Hematopoietic multipotent progenitor cell treated with erythropoietin and hydrocortisone succinate and interleukin-3 and kit ligand, for 17 days (in vitro differentiated cells): ENCODE measurements at regions not wholly inside any gene's neighbourhood (a gene's known extent, or its start where the extent isn't known, plus 50 kb on each side); places are given as distances from the start of the nearest gene placed in this dataset.

Experiments
- DNase-seq: peaks from one replicate; pipeline ENCODE4 v3.0.0-alpha.2; 2015; ENCODE audit warnings: low spot score

DNA sequence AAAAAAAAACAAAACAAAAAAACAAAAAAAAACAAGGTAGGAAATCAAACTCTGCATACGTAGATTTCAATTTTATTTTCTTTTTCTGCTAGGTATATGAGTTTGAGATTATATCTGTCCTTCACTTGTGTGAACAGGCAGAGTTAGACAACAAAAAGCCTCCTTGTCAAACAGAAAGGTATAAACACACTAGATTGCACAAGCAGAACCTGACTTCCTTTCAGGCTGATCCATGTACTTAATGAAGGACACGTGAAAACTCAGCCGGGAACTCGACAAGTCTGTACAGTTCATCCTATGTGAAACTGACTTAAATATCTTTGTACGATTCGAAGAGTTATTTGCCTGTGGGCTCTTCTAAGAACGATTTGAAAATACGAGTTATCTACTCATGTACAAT lies 254.1 kb downstream of the ARL4A start:
- DNase-seq, result no peak

DNA sequence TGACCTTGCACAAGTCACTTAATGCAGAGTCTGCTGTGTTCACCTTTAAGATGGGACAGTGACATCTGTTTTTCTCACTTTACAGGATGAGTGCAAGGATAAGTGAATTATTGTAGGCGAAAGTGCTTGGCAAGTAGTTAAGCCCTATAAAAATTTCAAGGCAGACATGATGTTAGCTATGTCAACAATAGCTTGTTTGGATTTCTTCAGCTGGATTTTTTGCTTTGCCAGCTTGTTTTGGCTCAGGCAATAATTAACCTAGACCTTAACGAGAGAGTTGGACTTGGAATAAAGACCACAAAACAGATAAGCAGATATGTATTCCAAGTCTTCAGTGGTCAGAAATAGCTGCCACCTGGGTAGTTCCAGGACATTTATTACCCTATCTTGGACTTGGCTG lies 255.2 kb downstream of the ARL4A start:
- no peak for DNase-seq

DNA sequence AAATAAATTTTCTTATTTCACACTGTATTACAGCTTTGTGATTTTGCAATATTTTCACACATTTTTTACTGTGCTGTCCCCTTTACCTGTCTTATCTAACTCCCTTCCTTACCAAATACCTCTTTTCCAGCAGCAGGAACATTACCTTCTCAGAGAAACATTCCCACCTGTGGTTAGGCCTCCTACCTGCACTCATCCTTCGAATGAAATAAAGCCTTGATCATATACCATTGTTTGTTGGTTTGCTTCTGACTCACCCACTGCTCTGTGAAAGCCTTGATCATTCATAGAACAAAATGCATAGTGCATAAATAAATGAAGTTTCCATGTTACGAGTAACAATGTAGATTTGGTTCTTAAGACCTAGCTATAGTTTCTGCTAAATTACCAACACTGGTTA lies 256.3 kb downstream of the ARL4A start:
- DNase-seq, result no peak

DNA sequence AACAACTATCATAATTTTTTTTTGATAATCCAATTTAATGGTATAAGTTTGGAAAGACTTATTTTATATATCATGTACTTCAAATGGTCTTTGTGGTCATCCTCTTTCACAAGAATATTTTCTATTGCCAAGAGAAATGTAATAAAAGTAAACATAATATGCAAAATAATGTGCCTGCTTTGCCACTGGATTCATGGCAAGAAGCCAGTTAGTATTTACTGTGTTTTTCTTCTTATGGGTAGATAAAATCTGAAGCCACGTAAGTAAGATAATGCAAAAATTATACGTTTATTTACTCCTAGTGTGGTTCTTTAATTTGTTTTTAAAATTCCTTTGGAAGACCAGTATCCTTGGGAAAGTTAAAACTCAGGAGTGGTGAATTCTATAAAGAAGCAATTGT lies 258.5 kb downstream of the ARL4A start:
- DNase-seq, result no peak

GRCh38 chr7:12947465-12947864 lies 260.0 kb downstream of the ARL4A start:
- DNase-seq, result no peak

DNA sequence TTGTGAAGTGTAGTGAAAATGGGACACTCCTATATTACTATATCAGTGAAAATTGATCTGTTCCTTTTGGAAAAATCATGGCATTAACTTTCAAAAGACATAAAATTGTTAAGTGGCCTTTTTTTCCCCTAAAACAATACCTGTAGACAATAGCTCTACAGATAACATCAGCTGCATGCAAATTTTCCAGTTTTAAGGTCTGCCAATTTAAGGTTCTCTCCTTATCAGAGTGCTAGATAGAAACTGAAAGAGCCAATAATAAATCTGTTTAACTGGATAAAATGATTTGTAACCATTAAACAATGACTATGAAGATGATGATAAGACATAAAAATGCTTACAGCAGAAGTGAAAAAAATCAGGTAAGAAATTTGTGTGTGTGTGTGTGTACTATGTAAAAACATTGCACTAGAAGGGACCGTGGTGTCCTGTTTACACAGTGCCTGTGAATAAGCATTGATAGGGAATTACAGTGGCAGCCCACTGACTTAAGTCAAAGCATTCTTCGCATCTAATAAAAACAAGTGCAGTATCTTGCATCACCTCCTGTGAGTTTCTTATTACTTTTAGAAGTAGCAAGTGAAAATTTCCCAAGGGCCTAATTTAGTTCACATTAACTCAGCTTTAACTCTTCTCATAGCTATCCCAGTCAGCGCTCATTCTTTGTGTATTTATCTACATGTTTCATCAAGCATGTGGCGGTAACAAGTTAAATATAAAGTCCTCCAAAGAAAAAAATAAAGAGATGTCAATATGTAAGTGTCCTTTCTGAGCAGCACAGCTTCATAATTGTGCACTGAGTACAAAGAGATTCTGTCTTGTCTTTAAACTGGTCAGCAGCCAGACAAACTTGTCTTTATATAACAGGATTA lies 261.9 kb downstream of the ARL4A start:
- no peak for DNase-seq

DNA sequence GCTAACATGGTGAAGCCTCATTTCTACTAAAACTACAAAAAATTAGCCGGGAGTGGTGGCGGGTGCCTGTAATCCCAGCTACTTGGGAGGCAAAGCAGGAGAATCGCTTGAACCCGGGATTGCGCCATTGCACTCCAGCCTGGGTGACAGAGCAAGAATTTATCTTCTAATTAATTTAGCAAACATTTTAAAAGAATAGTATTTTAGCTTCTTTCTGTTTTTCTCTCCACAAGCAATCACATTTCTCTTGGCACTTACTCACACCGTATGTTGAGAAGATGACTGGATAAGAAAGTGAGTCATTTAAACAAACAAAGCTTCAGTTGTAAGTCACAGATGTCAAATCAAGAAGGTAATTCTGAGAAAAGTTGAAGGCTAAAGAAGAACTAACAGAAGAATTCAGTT lies 264.0 kb downstream of the ARL4A start:
- no peak for DNase-seq

GRCh38 chr7:12954380-12955033 lies 267.1 kb downstream of the ARL4A start:
- no peak for DNase-seq

- no peak for DNase-seq
Observed at GRCh38 chr7:12957487-12957886, 270.1 kb downstream of the ARL4A start.

DNA sequence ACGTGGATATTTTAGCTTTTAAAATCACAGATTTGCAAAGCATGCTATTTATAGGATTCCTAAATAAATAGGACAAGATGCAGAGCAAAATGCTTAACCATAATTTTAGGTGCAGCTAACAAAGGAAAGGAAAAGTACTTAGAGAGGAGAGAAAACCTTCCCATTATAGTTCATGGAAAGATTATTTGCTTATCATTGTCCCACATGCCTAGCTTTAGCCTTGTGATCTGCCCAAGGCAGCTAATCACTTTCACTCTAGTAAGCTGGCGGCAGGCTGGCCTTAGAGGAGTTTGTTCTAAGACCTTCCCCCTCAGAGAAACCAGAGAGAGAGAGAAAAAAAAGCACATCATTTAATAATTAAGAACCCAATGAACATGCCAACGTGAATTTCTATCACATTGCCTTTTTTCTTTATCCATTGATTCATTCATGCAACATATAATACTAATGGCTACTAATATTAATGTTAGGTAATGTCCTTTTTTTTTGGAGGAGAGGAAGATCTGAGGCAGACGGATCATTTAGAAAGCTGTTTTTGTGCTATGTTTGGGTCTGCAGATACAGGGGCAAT lies 274.6 kb downstream of the ARL4A start:
- no peak for DNase-seq

DNA sequence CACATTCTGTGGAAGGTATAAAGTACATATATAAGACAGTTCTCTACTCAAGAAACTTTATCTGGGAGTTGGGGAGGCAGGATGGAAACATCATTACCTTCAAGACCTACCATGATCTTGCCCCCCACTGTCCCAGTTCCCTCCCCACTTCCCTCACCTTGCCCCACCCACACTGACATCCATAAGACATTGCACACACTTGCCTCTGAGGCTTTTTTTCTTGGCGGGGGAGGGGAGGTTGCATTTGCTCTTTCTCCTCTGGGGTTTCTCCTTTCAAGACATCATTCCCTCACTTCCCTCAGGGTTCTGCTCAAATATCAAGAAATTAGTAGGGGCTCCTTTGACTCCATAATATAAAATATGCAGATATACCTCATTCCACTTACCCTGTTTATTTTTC lies 276.0 kb downstream of the ARL4A start:
- DNase-seq, result no peak

DNA sequence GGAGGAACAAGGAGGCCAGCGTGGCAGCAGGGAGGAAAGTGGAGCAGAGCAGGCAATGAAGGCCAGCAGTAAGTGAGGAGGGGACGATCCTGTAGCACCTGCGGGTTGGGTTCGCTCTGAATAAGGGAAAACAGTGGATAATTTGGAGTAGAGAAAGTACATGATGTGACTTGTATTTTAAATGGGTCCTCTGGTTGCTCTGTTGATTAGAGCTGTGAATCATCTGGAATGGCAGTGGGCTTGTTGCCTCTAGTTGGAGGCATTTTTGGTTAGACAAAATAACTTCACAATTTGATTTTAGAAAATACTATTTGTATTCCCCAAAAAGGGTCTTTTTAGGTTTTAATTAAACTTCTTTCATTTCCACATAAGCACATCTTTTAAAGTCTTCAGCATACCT lies 277.4 kb downstream of the ARL4A start:
- DNase-seq, result no peak

- no peak for DNase-seq
Observed at GRCh38 chr7:12965767-12966166, 278.3 kb downstream of the ARL4A start.

GRCh38 chr7:12967322-12967721 lies 279.9 kb downstream of the ARL4A start:
- DNase-seq, result no peak

- no peak for DNase-seq
Observed at GRCh38 chr7:12968836-12969422, 281.5 kb downstream of the ARL4A start.

DNA sequence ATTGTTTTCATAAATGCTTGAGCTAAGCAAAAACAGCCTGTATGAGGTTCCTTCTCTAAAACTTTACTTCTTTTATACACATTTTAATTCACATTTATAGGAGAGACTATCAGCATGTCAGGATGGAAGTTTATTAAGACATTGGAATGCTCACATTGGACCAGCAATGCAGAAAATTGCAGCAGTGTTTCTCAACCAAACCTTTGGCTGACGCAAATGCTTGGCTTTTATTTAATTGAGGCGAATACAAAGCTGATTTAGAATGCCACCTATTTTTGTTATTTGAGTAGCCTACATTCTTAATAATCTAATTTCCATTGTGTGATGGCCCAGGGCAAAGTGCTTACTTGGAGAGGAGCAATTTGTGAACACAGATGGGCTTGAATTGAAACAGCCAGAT lies 283.2 kb downstream of the ARL4A start:
- DNase-seq, result no peak

DNA sequence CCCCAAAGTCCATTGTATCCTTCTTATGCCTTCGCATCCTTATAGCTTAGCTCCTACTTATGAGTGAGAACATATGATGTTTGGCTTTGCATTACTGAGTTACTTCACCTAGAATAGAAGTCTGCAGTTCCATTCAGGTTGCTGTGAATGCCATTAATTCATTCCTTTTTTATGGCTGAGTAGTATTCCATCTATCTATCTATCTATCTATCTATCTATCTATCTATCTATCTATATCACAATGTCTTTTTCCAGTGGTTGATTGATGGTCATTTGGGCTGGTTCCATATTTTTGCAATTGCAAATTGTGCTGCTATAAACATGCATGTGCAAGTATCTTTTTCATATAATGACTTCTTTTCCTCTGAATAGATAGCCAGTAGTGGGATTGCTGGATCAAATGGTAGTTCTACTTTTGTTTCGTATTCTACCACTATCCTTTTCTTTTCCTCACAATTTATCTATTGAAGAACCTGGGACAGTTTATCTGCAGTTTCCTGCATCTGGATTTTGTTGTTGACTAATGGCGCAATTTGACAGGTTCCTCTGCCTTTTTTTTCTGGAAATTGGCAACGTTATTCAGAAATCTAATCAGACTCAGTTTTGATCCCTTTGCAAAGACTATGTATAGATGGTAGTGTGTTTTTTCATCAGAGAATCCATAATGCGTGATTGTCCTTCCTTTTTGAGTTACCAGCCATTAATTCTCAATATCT lies 287.2 kb downstream of the ARL4A start:
- DNase-seq, result no peak

- DNase-seq, result no peak
Observed at GRCh38 chr7:12975412-12975811, 288.0 kb downstream of the ARL4A start.

GRCh38 chr7:12979181-12979580 lies 291.7 kb downstream of the ARL4A start:
- no peak for DNase-seq

DNA sequence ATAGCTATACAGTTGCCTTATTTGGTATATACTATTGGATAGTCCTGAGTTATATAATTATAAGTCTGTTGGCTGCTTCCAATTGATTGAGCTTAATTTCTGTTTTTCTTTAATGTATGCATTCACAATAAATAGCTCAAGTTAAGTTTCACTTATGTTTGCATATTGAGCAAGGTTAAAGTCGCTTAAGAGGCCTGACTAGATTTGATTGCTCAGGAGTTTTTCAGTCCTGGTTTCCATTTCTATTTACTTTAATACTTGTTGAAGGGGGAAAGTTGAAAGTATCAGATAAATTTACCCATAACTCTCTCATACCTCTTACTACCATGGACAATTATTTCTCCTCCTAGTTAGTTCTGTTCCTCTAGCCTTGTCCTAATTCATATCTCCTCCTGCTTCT lies 294.7 kb downstream of the ARL4A start:
- DNase-seq, result no peak

DNA sequence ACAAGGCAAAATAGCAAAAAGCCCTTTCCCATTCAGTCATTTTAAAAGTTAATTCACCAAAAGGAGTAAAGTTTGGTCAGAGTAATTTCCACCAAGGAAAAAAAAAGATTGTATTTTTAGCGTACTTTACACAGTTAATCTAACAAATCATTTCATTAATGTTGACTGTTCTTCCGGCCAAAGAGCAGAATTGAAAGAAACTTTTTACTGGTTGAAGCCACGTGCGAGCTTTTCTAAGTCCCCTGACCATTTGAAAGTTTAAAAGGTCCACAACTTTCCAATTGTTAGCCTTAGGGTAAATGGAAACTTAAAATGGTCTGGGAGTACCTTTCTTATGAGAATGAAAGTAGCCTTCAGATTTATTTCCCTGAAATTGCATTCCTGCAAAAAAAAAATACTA lies 296.7 kb downstream of the ARL4A start:
- no peak for DNase-seq

DNA sequence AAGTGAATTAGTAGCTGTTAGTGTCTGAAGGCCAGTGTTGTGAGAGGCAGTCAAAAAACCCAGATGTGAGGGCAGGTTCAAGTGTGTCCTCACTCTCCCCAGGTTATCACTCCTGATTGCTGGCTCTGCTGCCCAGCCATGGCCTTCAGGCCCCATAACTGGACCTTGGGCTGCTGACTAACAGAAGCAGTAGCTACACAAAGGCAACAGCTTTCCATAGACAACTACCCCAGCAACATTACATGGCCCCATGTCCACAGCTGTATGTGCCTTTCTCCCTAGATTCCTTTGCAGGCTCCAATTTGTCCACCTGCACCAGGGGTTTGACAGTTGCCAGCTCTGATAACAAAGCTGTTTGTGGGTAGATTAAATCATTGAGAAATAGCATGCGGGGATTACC lies 297.8 kb downstream of the ARL4A start:
- no peak for DNase-seq
